ENCODE measurements at regions not wholly inside any gene's neighbourhood (a gene's known extent, or its start where the extent isn't known, plus 50 kb on each side); places are given as distances from the start of the nearest gene placed in this dataset.

GRCh38 chr2:42984081-42984480 lies 191.7 kb upstream of the HAAO start:
- no peak for DNase-seq (ENCODE audit: low spot score)
- in situ Hi-C loops (cut with MboI; ENCODE audit: low pct_unique_long_range_greater_than_20kb, low sequenced_read_pairs, unreplicated experiment) = no loop called here
- no peak for TF ChIP-seq CTCF (IDR thresholded peaks at IDR 0.05; ENCODE audit: extremely low read depth, insufficient read depth, missing control alignments)

- in situ Hi-C loops (cut with MboI; ENCODE audit: low pct_unique_long_range_greater_than_20kb, low sequenced_read_pairs, unreplicated experiment) = no loop called here
- no peak for DNase-seq (ENCODE audit: low spot score)
- no peak for TF ChIP-seq CTCF (IDR thresholded peaks at IDR 0.05; ENCODE audit: extremely low read depth, insufficient read depth, missing control alignments)
Observed at GRCh38 chr2:42980764-42981416, 188.5 kb upstream of the HAAO start.

GRCh38 chr2:42979870-42980763 lies 187.7 kb upstream of the HAAO start:
- in situ Hi-C loops (cut with MboI; ENCODE audit: low pct_unique_long_range_greater_than_20kb, low sequenced_read_pairs, unreplicated experiment) = loop anchor here (10.0 kb wide), 1 partner anchor 505 kb away; no protein-coding TSS in a partner anchor
- no peak for TF ChIP-seq CTCF (IDR thresholded peaks at IDR 0.05; ENCODE audit: extremely low read depth, insufficient read depth, missing control alignments)
- DNase-seq (ENCODE audit: low spot score) = no peak

GRCh38 chr2:42979416-42979869 lies 187.1 kb upstream of the HAAO start:
- no peak for TF ChIP-seq CTCF (IDR thresholded peaks at IDR 0.05; ENCODE audit: extremely low read depth, insufficient read depth, missing control alignments)
- DNase-seq (ENCODE audit: low spot score) = no peak
- in situ Hi-C loops (cut with MboI; ENCODE audit: low pct_unique_long_range_greater_than_20kb, low sequenced_read_pairs, unreplicated experiment) = loop anchor here (10.0 kb wide), 1 partner anchor 505 kb away; no protein-coding TSS in a partner anchor

GRCh38 chr2:42978887-42979415 lies 186.6 kb upstream of the HAAO start:
- no peak for TF ChIP-seq CTCF (IDR thresholded peaks at IDR 0.05; ENCODE audit: extremely low read depth, insufficient read depth, missing control alignments)
- in situ Hi-C loops (cut with MboI; ENCODE audit: low pct_unique_long_range_greater_than_20kb, low sequenced_read_pairs, unreplicated experiment) = loop anchor here (10.0 kb wide), 1 partner anchor 506 kb away; no protein-coding TSS in a partner anchor
- DNase-seq (ENCODE audit: low spot score) = no peak

GRCh38 chr2:42978175-42978886 lies 185.9 kb upstream of the HAAO start:
- in situ Hi-C loops (cut with MboI; ENCODE audit: low pct_unique_long_range_greater_than_20kb, low sequenced_read_pairs, unreplicated experiment) = loop anchor here (10.0 kb wide), 1 partner anchor 506 kb away; no protein-coding TSS in a partner anchor
- DNase-seq (ENCODE audit: low spot score) = no peak
- TF ChIP-seq CTCF (IDR thresholded peaks at IDR 0.05; ENCODE audit: extremely low read depth, insufficient read depth, missing control alignments) = no peak
